Fibroblast of peridontal ligament (primary cell): ENCODE measurements at regions not wholly inside any gene's neighbourhood (a gene's known extent, or its start where the extent isn't known, plus 50 kb on each side); places are given as distances from the start of the nearest gene placed in this dataset.

Source experiments
- DNase-seq: peaks from one replicate; pipeline ENCODE4 v3.0.0-alpha.2; 2010; ENCODE audit errors: extremely low read depth

DNA sequence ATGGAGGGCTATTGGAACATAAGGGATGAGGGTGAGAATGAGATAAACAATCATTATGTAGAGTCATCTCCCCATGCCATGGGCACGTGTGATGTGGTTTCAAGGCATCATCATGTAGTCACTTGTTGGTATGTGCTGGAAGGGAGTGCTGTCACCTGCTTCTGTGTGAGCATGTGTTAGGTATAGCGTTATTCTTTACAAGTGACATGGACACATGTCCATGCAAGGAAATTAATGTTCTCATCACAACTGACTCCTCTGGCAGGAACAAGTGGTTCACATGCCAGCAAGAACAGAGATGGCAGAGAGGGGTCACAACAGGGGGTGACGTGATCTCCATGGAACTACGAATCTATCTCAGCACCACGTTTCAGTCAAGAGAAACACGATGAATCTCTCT, 815.8 kb downstream of the BCL11B start:
- DNase-seq, result no peak

DNA sequence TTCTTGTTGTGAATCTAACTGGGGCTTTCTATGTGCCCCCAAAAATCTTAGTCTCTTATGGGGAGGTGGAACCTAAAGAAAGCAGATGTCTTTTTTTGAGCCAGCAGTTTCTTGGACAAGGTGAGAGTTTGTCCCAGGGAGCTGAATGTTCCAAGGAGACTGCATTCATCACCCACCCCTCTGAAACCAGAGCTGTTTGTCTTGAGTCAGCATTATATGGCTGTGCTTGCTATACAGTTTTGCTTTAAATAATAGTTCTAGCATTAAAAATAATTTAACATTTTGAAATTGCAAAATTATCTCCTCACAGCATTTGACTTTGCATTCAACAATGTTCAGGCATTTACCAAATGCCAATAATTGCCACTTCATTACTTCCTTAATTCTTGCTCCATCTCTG, 813.3 kb downstream of the BCL11B start:
- no peak for DNase-seq

DNA sequence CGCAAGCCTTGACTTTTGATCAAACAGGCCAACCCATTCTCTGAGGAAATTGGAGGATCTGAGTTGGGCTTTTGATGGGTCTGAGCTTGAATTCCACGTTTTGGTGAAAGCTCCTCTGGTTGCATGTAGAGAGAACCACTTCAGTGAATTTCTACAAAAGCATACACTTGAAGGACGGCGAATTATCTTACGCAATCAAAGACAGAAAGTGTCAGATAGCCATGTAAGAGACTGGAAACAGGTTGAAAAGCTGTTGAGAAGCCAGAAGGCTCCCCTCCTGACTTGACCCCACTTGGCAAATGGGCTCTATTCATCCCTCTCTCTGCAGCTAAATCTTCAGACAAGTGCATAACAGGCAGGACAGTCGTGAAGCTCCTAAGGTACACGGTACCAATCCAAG, 809.1 kb downstream of the BCL11B start:
- no peak for DNase-seq

DNA sequence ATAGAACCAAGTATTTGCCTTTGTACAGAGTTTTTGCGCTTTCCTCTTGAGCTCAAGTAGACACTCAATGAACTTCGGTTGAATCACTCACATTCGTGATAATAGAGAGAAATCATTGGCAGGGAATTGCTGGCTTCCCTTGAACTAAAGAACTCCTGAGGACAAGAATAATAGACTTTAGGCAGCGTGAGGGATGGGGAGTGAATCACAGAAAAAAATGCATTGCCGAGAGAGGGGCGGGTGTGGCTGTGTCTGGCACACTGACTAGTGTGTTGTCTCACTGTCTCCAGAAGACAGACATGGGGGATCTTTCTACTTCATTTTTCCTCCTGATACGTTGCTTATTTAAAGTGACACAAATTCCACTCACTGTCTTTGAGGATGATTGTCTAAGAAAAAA, 805.2 kb downstream of the BCL11B start:
- DNase-seq, result no peak

DNA sequence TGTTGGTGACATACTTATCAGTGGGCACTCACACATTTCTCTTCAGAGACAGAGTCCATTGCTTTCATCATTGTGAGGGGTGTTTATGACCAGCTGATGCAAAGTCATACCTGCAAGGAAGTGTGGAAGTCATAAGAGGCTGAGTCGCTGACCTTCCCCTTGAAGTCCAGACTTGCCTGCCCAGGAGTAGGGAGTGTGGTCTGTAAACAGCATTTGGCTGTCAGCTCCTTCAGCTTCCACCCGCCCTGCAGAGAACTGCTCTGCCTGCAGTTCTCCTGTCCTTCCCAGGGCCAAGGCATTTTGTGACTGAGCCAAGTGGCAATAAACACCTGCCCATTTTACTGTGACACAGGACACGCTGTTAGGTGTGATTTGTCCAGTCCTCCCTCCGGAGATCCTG, 801.3 kb downstream of the BCL11B start:
- no peak for DNase-seq

DNA sequence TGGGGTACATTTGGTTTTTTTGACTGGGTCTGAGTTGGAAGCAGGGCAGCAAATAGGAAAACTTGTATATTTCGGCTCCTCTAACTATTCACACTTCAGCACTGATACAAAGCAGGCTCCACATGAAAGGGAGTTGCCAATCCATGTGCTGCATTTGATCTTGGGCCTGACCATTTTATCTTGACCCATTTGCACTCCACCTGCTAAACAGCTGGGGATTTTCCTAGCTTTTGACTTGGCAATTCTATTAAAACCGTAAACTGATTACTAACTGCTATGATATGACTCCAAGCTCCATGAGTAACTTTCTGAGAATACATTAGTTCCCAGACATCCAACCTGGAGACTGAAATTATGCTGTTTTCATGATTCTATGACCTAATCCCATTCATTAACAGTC, 797.1 kb downstream of the BCL11B start:
- no peak for DNase-seq

DNA sequence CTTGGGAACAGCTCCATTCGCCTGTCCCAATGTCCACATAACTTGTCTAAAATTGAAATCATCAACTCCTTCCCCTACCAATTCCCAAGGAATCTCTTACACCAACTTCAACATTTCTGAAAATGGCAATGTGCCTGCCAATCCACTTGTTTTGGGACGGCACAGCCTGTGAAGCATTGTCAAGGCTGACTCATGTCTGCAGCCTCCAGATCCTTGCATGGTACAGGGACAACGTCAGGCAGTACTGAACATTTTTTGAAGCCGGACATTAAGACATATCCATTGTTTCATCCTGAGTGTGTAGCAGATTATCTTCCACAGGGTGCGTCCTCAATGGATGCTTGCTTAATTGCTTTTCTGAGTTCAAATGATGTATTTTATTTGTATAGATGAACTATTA, 794.1 kb downstream of the BCL11B start:
- no peak for DNase-seq

DNA sequence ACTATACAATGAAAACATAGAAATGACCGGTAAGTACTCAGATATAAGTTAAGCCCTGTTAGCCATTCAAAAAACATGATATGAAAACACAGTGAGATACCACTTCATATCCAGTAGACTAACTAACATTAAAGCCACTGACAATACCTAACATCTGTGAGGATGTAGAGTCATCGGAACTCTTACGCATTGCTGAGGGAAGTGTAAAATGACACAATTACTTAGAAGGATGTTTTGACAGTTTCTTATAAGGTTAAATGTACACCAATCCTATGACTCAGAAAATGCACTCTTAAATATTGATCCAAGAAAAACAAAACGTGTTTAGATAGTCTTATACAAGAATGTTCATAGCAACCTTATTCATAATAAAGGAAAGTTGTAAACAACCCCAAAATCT, 782.9 kb downstream of the BCL11B start:
- no peak for DNase-seq

DNA sequence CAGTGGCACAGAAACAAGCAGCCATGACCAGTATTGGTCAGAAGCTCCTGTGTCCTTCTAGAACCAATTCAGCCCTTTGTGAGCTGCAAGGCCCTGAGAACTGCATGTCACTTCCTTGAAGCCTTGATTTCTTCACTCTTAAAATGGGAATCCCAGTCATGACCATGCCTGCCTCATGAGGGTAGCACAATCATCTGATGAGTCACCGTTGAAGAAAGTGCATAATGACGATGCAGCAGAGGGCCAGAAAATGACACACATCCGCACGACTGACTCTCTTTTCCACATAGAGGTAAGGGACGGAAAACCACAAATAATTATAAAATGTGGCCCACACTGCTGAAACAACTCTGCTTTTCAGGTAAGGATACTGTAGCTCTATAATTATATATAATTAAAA, 777.4 kb downstream of the BCL11B start:
- DNase-seq, result no peak

DNA sequence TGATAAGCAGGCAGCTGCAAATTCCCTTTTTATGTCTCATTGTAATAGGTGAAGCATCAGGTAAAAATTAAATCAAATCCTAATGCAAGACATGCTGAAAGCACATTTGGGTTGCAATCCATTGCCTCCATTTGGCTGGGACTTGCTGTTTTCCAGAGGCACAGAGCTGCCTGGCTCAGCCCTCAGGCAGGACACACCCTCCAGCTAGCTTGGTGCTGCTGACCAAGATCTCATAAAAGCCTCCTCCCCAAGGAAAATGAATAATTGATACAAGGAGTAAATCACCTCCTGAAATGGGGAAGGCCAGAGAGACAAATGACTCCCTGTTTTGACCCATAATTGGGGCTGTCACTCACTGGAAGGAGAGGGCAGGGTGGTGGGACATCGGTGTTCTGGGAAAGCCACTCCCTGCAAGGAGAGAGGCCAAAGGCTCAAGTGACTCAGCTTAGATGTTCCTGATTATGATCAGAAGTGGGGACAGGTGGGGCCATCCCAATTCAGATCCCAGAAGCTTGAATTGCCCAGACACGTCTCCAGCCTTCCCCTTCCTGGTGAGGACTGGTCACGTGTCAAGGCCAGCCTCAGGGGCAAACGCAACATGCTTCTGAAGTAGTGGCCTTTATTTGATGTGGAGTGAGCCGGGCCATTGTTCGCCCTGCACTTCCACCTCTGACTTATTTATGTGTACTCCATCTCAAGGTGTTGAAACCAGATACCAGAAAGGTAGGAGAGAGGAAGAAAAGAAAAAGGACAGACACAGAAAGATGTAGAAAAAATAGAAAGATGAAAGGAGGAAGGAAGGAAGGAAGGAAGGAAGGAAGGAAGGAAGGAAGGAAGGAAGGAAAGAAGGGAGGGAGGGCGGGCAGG, 773.7 kb downstream of the BCL11B start:
- DNase-seq, result no peak

DNA sequence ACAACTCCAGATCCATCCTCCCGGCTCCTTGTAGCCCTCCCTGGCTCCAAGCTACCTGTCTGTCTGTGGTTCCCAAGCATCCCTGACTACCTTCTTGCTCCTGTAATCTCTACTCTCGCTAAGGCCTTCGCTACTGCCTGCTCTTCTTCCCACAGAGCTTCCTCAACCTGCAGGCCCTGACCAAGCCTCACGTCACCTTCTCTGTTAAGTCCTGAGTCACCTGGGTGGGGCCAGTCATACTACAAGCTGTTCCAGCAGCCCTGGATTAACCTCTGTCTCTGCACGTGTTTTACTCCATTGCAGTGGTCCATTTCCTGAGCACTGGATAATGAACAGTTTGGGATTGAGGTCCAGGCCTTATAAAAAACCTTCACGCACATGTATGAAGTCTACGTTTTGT, 770.7 kb downstream of the BCL11B start:
- no peak for DNase-seq

DNA sequence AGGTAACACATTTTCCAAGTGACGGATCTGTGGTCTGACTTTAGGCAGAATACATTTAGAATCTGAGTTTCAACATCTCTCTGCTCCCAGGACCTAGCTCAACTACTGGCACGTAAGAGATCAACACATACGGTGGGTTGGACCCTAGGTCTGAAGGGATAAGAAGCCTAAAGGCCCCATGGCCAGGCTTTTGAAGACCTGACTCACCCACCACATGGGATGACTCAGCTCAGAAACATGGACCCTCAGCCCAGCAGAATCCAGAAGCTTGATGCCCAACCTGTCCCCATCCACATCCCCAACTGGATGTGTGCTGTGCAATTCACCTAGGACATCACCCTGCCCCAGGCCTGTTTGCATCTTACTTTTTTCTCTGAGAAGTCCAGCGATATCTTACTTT, 770.2 kb downstream of the BCL11B start:
- DNase-seq, result no peak

DNA sequence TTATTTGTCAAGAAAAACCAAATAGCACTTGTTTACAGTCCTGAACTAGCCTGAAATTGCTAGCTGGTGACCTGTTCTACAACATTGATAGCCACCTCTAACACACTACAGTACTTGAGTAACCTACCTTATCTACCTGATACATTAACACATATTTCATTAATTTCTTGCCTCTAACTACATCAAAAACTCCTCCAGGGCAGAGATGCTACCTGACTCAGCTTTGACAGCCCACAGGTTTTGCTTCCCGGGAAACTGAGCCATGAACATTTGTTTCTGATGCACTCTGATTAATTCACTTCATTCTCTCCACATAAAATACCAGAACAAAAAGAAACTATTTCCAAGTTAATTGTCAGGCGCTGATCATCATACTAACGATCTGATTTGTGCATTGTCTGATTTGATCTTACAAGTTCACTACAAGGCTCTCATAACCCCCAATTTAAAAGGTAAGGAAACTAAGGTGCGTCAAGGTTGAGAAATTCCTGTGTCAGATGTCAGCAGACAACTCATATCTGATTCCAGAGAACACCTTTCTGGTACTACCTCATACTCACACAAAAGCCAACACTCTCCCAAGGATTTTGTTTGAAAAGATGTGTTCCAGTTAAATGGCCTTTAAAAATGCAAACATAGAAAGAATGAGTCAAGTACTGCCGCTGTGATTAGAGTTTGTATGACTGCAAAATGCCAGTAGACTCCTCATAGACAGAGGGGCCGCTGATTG, 768.7 kb downstream of the BCL11B start:
- DNase-seq, result no peak

DNA sequence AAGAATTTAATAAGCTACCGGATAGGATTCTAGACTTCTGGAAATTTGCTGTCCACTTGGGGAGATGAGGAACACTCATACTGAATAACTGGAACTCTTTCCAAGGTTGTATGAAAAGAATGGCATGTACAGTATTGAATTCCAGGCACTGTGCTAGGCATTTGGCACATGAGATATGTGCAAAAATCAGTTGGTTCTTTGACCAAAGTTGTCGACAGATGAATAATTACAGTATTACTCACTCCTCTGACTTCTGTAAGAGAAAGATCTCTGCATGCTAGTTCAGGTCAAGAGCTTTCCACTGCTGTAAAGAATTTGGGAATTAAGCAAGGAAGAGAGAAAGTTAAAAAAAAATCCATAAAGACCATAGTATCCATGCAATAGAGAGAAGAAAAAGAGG, 764.7 kb downstream of the BCL11B start:
- DNase-seq, result no peak

DNA sequence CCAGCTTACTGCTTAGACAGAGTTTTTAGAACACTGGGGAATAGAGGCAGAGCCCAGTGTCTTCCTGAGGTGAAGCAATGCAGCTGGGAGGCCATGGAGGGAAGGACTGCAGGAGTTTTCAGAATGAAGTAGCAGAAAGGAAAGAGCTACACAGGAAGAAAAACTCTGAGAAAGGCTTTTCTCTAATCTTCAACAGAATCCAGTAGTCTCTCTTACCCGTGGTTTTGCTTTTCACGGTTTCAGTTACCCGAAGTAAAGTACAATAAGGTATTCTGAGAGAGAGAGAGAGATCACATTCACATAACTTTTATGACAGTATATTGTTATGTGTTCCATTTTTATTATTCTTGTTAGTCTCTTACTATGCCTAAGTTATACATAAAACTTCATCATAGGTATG, 761.6 kb downstream of the BCL11B start:
- no peak for DNase-seq

DNA sequence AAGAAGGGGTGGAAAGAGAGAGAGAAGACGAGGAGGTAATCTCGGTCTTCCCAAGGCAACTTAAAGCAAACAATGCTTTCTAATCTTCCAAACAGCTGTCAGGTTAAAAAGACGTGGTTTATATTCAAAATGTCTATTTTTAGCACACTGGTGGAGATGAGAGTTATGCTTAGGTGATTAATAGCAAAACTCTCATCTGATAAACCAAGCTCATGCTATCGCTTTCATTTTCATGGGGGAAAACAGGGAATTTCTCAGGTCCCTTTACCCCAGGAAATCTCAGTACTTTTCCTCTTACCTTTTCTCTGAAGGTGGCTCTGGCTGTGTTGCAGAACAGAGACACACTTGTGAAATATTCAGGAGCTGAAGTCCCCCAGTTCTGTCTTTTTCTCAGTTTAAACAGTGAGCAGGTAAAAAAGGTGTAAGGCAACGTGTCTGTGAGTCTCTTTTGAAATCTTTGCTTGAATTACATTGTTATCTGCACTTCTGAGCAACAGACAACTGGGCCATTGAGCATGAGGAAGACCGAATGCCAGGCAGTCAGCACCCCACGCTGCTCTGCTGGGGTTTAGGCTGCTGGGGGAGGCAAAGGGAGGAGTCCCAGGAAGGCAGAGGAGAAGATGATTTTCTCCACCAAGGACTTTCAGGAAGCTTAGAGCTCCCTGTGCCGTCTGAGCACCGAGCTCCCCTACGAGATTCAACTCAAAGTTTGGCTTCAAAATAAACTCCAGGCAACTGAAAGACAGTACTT, 759.3 kb downstream of the BCL11B start:
- no peak for DNase-seq

DNA sequence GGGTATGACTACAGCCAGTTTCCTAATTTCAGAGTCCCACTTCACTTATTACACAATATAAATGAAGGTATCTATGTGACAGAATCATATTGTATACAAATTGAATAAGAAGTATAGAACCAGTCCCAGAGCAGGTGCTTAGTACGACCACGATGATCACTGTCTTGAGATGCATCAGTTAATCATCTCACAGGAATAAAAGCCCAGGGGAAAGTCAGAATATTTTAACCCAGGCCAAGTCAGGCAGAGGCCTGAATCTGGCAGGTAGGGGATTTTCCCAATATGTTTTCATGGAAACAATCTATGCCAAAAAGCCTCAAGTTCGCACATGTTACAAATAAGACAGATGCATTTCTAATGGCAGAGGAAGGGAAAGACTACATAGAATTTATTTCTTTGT, 758.4 kb downstream of the BCL11B start:
- no peak for DNase-seq

DNA sequence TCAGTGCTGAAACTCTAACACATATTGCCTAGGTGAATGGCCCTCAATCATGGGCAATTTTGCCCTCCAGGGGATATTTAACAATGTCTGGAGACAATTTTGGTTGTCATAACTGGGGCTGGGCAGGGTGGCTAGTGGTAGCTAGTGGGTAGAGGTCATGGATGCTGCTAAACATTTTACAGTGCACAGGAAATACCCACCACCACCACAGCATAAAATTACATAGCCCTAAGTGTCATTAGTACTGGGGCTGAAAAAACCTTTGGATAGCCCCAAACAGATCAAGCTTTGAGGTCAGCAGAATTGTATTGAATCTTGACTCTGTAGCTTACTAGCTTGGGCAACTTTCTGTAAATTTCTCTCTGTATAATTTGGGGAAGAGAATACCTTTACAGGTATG, 758.0 kb downstream of the BCL11B start:
- no peak for DNase-seq

DNA sequence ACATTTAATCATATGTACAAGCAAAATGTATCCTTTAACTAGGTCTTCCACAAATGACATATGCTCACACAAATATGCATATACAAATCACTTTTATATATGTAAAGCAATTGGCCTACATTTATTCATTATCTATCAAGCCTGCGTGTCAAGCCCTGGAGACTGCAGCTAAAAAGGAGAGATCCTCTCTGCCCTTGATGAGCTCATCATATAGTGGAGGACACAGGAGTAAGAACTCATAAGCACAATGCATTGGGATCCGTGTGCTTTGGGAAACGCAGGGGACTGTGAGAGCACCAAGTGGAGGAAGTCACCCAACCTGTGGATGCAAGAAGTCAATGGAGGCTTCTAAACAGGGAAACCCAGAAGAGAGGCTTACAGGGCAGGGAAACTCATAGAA, 735.7 kb downstream of the BCL11B start:
- DNase-seq, result no peak

DNA sequence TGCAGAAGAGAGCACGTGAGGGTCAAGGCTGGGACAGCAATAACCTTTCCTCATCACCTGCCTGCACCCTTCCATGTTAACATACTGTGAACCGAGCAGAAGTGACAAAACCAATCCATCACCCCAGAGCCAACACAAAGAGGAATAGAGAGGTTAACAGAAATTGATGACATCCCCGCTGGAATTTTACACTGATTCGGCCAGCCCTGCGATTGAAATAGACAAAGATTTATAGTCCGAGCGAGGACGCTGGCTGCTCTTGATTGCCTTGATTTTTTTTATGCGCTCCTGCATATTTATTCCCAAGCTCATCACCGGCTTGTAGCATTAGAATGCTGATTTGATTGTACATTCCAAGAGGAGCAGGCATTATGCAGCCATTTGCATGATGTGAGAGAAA, 729.7 kb downstream of the BCL11B start:
- no peak for DNase-seq

DNA sequence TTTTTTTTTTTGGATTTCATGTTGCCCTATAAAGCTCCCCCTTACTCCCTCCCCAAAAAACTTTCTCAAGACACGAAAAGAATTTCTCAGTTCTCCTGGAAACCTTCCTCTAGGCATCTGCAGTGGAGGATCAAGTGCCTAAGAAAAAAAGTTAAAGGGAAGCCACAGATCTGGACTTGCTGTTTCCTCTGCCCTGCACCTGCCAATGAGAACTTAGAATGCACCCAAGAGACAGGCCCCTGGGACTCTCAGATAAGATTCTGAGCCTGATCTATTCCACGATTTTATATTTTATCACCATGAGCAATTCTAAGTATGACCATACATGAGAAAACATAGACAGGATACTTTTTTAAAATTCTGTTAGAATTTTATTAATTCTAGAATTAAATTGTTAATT, 728.9 kb downstream of the BCL11B start:
- DNase-seq, result no peak

DNA sequence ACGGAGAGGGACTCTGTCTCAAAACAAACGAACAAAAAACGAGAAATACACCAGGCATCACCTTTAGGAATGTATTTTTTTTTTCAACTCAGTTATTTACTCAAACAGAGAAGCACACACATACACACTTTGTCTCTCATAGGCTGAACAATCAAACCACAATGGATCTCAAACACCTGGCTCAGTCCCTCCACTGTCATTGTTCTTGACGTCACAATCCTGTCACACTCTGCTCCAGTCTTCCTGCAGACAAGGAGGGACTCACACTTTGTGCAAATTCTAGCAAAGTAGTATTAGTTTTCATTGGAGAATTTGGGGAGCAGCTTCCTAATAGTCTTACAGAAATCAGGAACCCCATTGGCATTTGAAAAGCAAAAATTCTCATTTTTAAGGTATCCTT, 727.8 kb downstream of the BCL11B start:
- DNase-seq, result no peak

DNA sequence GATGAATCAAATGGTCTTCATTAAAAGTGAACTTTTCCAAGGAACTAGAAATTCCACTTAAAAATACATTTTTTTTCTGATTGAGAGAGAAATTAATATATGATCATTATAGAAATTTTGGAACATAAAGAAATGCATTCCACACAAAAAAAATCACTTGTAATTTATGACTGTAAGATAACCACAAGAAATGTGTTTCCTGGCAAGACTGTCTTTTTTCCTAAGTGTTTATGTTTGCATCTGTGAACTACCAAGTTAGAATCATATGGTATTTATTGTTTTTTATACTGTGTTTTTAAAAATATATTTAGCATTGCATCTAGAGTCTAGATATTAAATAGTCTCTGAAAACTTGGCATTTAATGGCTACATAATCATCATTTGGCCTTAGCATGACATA, 726.8 kb downstream of the BCL11B start:
- DNase-seq, result no peak
